Activated CD8-positive, alpha-beta memory T cell treated with anti-CD3 and anti-CD28 coated beads for 24 hours (primary cell): ENCODE measurements at regions not wholly inside any gene's neighbourhood (a gene's known extent, or its start where the extent isn't known, plus 50 kb on each side); places are given as distances from the start of the nearest gene placed in this dataset.

Experiments used
- DNase-seq: peaks from one replicate; pipeline ENCODE4 v3.0.0-alpha.2; 2020

GRCh38 chr18:24799176-24799575 is 338.7 kb downstream of the HRH4 start:
- no peak for DNase-seq

GRCh38 chr18:24799720-24800119 is 339.3 kb downstream of the HRH4 start:
- no peak for DNase-seq

- no peak for DNase-seq
These were observed 340.6 kb downstream of the HRH4 start for GRCh38 chr18:24801001-24801400.

- DNase-seq: no peak
These were observed 342.0 kb downstream of the HRH4 start for GRCh38 chr18:24802456-24802855.

- no peak for DNase-seq
These were observed 344.7 kb downstream of the HRH4 start for GRCh38 chr18:24805156-24805555.

- DNase-seq: no peak
These were observed 348.9 kb downstream of the HRH4 start for GRCh38 chr18:24809173-24809950.

- no peak for DNase-seq
These were observed 350.3 kb downstream of the HRH4 start for GRCh38 chr18:24810561-24811305.

- no peak for DNase-seq
These were observed 351.7 kb downstream of the HRH4 start for GRCh38 chr18:24811950-24812681.

GRCh38 chr18:24814521-24814920 is 354.1 kb downstream of the HRH4 start:
- no peak for DNase-seq

- no peak for DNase-seq
These were observed 356.7 kb downstream of the HRH4 start for GRCh38 chr18:24817150-24817549.

GRCh38 chr18:24817587-24818371 is 357.3 kb downstream of the HRH4 start:
- no peak for DNase-seq

GRCh38 chr18:24818441-24818840 is 358.0 kb downstream of the HRH4 start:
- DNase-seq: no peak

GRCh38 chr18:24819141-24819890 is 358.9 kb downstream of the HRH4 start:
- DNase-seq: no peak

- DNase-seq: no peak
These were observed 365.0 kb downstream of the HRH4 start for GRCh38 chr18:24825397-24825796.

- DNase-seq: no peak
These were observed 366.2 kb downstream of the HRH4 start for GRCh38 chr18:24826605-24827004.

- DNase-seq: no peak
These were observed 367.1 kb downstream of the HRH4 start for GRCh38 chr18:24827501-24827900.

GRCh38 chr18:24831081-24831480 is 370.6 kb downstream of the HRH4 start:
- no peak for DNase-seq

GRCh38 chr18:24831871-24832665 is 371.6 kb downstream of the HRH4 start:
- DNase-seq: no peak

- no peak for DNase-seq
These were observed 375.3 kb downstream of the HRH4 start for GRCh38 chr18:24835751-24836150.

- DNase-seq: no peak
These were observed 376.6 kb downstream of the HRH4 start for GRCh38 chr18:24837066-24837465.

GRCh38 chr18:24840051-24840450 is 379.6 kb downstream of the HRH4 start:
- no peak for DNase-seq
